ENCODE measurements at regions not wholly inside any gene's neighbourhood (a gene's known extent, or its start where the extent isn't known, plus 50 kb on each side); places are given as distances from the start of the nearest gene placed in this dataset.

DNA sequence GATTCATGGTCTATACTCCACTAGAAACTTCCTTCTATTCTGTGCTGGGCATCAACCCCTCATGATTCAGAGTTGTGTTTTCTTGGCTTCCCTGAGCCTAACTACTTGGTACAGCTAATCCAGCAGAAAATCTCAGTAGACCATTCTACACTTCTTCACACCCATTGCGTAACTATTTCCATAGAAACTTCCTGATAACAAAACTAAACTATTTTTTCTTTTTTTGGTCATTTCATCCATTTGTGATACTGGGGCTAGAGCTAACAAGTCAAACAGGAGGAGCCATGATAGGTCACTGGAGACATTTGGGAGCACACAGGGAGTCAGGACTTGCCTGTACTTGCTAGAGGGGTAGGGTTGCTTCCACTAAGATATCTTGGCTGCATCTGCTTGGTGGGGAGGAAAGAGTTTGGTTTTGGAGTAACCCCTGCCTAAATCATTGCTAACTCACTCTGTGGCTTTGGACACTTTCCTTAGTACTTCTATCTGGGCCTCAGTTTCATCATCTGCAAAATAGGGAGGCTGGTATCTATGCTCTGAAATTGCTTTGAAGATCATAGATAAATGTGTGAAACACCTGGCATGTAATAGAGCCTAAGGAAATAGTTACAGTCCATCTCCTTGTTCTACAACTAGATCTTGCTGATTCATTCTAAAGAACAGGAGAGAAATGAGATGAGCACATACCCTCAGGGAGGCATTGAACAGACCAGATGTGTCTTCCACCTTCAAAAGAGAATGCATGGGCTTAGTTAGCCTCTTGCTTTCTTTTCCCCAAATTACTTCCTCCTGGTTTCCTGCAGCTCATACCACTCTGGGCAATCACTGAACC is 127.9 kb upstream of the ADGRF1 start:
- Mint-ChIP-seq H3K9me3 (no peaks in the 10 kb centered on the region), H3K27me3 (ENCODE audit: low read depth) (no peaks in the 10 kb centered on the region)
- TF ChIP-seq, protein P1, sequence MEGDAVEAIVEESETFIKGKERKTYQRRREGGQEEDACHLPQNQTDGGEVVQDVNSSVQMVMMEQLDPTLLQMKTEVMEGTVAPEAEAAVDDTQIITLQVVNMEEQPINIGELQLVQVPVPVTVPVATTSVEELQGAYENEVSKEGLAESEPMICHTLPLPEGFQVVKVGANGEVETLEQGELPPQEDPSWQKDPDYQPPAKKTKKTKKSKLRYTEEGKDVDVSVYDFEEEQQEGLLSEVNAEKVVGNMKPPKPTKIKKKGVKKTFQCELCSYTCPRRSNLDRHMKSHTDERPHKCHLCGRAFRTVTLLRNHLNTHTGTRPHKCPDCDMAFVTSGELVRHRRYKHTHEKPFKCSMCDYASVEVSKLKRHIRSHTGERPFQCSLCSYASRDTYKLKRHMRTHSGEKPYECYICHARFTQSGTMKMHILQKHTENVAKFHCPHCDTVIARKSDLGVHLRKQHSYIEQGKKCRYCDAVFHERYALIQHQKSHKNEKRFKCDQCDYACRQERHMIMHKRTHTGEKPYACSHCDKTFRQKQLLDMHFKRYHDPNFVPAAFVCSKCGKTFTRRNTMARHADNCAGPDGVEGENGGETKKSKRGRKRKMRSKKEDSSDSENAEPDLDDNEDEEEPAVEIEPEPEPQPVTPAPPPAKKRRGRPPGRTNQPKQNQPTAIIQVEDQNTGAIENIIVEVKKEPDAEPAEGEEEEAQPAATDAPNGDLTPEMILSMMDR (IDR thresholded peaks at IDR 0.05; ENCODE audit: unreplicated experiment in 3 of 3): no peak

DNA sequence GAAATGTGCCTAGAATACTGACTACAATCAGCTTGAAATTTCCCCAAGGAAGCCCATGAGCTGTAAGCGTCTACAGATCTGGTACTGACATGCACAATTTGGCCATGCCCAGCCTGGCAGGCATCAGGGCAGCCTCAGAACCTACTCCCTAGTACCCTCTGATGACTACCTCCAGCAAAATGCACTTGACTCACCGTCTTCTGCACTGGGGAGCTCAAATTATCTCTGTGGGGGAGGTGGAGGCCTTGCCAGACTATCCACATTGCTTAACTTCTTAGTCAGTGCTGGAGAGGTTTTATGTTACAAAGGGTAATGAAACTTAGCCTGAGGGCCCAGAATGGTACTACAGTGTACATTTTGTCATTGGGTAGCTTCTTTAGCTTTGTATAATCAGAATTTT is 126.0 kb upstream of the ADGRF1 start:
- H3K4me1 Mint-ChIP-seq: peaks cover 4% of the 10 kb centered on the region
- H3K9me3 Mint-ChIP-seq: no peaks in the 10 kb centered on the region
- no peak overlapping the region for H3K27ac Mint-ChIP-seq

More for the DNA sequence above, 127.9 kb upstream of the ADGRF1 start:
- Mint-ChIP-seq H3K27ac (no peak overlapping the region), H3K4me3 (no peak overlapping the region), H3K4me1 (peaks cover 4% of the 10 kb centered on the region), H3K36me3 (ENCODE audit: low read depth) (no peaks in the 10 kb centered on the region)

DNA sequence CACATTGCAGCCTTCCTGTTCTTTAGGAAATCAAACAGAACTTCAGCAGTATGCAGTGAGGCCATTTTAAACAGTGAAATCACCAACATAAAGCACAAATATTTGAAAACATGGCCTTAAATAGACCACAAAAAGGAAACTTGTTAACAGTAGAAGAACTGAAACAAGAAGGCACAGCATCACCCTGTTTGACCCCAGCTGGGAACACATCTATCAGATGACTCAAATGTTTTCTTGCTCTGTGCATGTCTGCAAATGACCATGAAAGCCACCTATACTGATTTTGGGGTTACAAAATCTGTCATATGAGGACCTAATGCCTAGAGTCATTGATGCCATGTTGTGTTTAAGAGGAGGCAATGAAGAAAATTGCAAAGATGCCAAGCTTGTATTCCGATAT is 123.8 kb upstream of the ADGRF1 start:
- no peaks in the 10 kb centered on the region for H3K36me3 Mint-ChIP-seq (ENCODE audit: low read depth)
- no peak overlapping the region for H3K4me3 Mint-ChIP-seq
- H3K9me3 Mint-ChIP-seq: no peaks in the 10 kb centered on the region
- no peaks in the 10 kb centered on the region for H3K27me3 Mint-ChIP-seq (ENCODE audit: low read depth)
- no peak overlapping the region for H3K27ac Mint-ChIP-seq
- TF ChIP-seq, protein P1 (IDR thresholded peaks at IDR 0.05; ENCODE audit: unreplicated experiment in 3 of 3): no peak
- H3K4me1 Mint-ChIP-seq: peaks cover 4% of the 10 kb centered on the region

More for the DNA sequence above, 126.0 kb upstream of the ADGRF1 start:
- H3K36me3 Mint-ChIP-seq (ENCODE audit: low read depth): no peaks in the 10 kb centered on the region
- TF ChIP-seq, protein P1 (IDR thresholded peaks at IDR 0.05; ENCODE audit: unreplicated experiment in 3 of 3): no peak
- no peaks in the 10 kb centered on the region for H3K27me3 Mint-ChIP-seq (ENCODE audit: low read depth)
- no peak overlapping the region for H3K4me3 Mint-ChIP-seq

DNA sequence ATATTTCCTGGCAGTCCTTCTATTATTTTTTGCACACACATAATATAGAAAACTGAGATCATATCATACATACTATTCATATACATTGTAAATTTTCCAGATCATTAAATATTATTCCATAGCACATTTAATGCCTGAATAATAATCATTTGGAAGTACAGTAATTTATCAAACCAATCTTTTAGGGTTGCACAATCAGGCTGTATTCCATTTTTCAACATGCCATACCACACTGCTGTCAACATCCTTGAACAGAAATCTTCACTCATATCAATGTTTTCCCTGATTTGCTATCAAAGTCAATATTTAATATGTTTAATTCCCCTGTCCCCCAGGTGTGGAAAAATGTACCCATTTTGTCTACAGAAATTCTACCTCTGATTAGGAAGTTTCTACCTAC is 122.7 kb upstream of the ADGRF1 start:
- TF ChIP-seq, protein P1 (IDR thresholded peaks at IDR 0.05; ENCODE audit: unreplicated experiment in 3 of 3): no peak
- Mint-ChIP-seq H3K36me3 (ENCODE audit: low read depth) (no peaks in the 10 kb centered on the region), H3K9me3 (no peaks in the 10 kb centered on the region), H3K4me1 (peaks cover 4% of the 10 kb centered on the region), H3K27ac (no peak overlapping the region), H3K27me3 (ENCODE audit: low read depth) (no peaks in the 10 kb centered on the region), H3K4me3 (no peak overlapping the region)

DNA sequence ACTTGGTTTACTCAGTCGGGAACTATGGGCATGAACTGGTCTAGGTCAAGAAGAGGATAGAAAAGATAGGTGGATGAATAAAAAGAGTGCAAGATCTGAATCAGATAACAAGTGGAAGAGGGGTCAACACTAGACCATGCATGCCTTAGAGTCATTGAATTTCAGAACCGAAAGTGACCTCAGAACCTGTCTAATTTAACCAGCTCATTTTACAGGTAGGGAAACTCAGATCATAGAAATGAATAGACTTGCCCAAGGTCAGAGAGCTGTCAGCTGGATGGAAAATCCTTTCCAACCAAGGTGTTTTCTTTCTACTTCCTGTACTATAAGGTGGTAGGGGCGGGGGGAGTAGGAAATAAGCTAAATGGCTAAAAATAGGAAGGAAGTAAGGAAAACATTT is 121.4 kb upstream of the ADGRF1 start:
- Mint-ChIP-seq H3K27ac (no peak overlapping the region), H3K9me3 (no peaks in the 10 kb centered on the region), H3K27me3 (ENCODE audit: low read depth) (no peaks in the 10 kb centered on the region), H3K4me3 (no peak overlapping the region), H3K36me3 (ENCODE audit: low read depth) (no peaks in the 10 kb centered on the region), H3K4me1 (peaks cover 3% of the 10 kb centered on the region)
- TF ChIP-seq, protein P1 (IDR thresholded peaks at IDR 0.05; ENCODE audit: unreplicated experiment in 3 of 3): no peak

DNA sequence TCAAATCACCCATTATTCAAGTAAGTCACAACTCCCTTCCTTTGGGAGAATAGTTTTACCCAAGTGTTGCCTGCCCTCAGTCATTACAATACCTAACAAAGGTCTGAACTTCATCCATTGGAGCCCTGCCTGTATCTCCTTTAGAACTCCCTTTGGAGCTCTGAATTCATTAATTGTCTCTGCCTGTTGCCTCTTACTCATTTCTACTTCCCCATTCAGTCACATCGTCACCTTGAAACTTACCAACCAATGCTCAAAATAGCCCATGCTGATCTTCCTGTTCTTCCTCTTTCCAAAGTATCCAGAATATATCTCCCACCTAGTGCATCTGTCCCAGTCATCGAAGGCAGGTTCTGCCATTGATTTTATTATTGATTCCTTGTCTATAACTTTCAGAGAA is 120.7 kb upstream of the ADGRF1 start:
- Mint-ChIP-seq H3K9me3 (no peaks in the 10 kb centered on the region), H3K27ac (no peak overlapping the region), H3K27me3 (ENCODE audit: low read depth) (no peaks in the 10 kb centered on the region), H3K4me1 (no peaks in the 10 kb centered on the region), H3K36me3 (ENCODE audit: low read depth) (no peaks in the 10 kb centered on the region), H3K4me3 (no peak overlapping the region)
- TF ChIP-seq, protein P1 (IDR thresholded peaks at IDR 0.05; ENCODE audit: unreplicated experiment in 3 of 3): no peak

Data from nephron (organoid).